CD4-positive, alpha-beta T cell treated with Interleukin-2 at 100 ng/mL for 4 hours (primary cell): ENCODE measurements at regions not wholly inside any gene's neighbourhood (a gene's known extent, or its start where the extent isn't known, plus 50 kb on each side); places are given as distances from the start of the nearest gene placed in this dataset.

Experiments
- DNase-seq: peaks from one replicate; pipeline ENCODE4 v3.0.0-alpha.2; 2020; ENCODE audit warnings: low spot score

DNA sequence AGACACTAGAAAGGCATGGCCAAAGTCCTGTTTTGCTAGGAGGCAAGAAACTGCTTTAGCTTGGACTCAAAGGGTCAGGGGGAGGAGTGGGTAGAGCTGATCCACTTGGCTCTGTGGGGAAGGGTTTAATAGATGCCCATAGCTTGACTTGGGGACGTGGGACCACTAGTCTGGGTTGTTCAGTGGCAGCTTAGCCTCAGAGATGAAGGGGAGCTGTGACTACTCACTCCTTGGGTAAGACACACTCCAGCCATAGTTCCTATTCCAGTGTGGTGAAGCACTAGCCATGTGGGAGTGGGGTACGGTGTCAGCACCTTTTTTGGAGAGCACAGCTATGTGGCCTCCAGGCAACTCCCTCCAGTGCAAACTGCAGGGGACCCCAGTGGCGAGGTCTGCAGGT is 257.3 kb downstream of the TMEM121 start:
- DNase-seq, result no peak

DNA sequence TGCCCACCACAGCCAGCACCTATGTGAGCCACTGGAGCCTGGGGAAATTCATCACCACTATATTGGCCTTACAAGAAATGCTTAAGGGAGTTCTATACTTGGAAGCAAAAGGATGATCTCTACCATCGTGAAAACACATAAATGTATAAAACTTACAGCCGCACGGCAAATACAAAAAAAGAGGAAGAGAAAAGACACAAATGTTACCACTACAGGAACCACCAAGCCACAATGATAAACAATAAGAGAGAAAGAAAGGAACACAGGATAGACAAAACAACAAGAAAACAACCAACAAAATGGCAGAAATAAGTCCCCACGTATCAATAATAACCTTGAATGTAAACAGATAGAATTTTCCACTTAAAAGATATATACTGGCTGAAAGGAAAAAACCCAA is 267.5 kb downstream of the TMEM121 start:
- no peak for DNase-seq

DNA sequence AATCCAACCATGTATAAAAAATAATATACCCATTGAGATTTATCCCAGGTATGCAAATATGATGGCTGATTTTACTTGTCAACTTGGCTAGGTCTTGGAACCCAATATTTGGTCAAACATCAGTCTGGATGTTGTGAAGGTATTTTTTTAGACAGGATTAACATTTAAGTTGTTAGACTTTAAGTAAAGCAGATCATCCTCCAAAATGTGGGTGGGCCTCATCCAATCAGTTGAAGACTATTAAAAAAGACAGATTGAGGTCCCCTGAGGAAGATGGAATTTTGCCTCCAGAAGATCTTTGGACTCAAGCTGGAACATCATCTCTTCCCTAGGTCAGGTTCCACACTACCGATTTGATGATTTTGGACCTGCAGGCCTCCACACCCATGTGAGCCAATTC is 271.2 kb downstream of the TMEM121 start:
- DNase-seq, result no peak

GRCh38 chr14:105805701-105806100 is 279.3 kb downstream of the TMEM121 start:
- no peak for DNase-seq

GRCh38 chr14:105806568-105806967 is 280.2 kb downstream of the TMEM121 start:
- DNase-seq, result no peak

- no peak for DNase-seq
Measured at GRCh38 chr14:105817971-105818711, 291.8 kb downstream of the TMEM121 start.

DNA sequence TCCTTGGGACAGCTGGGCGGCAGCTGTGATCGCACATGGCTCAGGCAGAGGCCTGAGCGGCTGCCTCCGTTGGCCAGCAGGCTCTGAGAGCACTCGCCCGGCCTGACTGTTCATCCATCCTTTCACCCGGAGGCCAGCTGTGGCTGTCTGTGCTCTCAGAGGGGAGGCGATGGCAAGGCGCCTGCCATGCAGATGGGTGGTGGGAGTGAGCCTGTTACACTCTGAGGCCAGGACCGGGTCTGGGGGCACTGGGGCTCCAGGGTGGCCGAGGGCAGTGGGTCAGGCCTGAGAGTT is 292.3 kb downstream of the TMEM121 start:
- DNase-seq, result no peak

- no peak for DNase-seq
Measured at GRCh38 chr14:105830171-105830570, 303.8 kb downstream of the TMEM121 start.

- DNase-seq, result no peak
Measured at GRCh38 chr14:105836160-105836559, 309.8 kb downstream of the TMEM121 start.

DNA sequence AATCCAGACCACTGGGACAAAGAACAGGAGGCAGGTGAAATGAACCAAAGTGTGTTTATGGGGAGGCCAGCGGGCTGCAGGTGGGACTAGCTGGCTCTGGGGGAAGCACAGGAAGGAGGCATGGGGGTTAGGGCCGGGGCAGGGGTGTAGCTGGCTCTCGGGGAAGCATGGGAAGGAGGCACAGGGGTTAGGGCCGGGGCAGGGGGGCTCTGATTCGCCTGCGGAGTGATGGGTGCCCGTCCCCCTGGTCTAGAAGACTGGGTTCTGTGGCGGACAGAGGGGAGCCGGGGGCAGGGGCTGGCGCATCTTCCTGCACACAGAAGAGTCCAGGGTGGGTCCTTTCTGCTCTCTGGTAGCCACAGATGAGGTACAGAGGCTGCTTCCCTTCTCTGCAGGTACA is 310.3 kb downstream of the TMEM121 start:
- no peak for DNase-seq

DNA sequence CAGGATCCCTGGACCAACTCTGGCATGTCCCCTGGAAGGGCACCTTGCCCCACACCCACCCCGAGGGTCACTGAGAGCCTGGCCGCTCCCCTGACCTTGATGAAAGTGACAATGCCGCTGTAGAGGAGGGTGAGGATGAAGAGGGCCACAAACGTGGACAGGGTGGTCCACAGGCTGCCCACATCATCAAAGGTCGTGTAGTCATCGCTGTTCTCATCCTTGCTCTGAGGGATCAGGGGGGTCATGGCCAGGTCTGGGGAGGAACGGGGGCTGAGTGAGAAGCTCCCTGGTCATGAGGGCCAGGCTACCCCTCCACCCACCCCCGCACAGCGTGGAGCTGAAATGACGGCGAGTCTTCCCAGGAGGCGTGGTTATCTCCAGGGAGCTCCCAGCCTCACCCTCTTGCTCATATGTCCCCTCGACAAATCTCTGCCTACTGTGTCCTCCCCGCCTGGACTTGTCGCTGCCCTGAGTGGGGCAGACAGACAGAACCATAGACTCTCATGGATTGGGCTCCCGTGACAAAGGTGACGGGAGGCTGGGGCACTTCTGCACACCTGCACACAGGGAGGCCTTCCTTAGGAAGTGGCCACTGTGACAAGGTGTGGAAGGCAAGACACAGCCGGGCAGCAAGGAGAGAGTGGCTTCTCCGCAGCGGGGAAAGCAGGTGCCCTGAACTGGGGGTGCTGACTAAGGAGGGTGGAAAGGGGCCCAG is 311.1 kb downstream of the TMEM121 start:
- DNase-seq, result no peak

- DNase-seq, result no peak
Measured at GRCh38 chr14:105838107-105838506, 311.7 kb downstream of the TMEM121 start.

DNA sequence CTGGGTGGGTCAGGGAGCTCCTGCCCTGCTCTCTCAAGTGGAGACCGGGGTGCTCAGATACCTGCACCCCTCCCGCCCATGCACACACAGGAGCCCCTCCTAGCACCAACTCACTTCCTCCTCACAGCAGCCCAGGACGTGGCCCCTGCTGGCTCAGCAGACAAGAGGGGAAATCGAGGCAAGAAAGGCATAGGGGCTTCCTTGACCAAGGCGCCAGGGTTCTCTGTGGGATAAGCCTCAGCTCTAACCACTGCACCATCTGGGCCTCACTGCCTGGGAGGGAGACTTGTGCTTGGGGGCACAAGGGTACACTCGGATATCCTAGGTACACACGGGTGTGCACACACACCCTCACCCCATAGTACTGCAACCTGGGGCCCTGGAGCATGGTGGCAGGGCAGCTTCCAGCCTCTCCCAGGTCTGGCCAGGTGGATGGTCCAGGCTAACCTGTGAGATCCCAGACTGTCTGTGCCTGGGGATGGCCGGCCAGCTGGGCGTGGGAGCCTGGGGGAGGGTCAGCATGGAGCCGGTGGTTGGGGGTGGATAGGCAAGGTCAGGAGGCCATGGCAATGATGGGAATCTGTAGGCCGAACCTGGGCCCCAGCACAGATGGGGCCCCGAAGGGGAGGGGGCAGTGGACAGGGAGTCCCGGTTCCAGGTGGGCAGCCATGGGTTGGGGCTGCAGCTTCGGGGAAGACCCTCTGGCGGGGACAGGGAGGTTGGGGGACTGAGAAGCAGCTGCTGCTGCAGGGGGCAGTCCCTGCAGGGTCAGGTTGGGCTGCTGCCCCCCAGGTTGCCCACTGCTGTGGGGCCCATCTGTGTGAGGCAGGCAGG is 312.4 kb downstream of the TMEM121 start:
- DNase-seq, result no peak

DNA sequence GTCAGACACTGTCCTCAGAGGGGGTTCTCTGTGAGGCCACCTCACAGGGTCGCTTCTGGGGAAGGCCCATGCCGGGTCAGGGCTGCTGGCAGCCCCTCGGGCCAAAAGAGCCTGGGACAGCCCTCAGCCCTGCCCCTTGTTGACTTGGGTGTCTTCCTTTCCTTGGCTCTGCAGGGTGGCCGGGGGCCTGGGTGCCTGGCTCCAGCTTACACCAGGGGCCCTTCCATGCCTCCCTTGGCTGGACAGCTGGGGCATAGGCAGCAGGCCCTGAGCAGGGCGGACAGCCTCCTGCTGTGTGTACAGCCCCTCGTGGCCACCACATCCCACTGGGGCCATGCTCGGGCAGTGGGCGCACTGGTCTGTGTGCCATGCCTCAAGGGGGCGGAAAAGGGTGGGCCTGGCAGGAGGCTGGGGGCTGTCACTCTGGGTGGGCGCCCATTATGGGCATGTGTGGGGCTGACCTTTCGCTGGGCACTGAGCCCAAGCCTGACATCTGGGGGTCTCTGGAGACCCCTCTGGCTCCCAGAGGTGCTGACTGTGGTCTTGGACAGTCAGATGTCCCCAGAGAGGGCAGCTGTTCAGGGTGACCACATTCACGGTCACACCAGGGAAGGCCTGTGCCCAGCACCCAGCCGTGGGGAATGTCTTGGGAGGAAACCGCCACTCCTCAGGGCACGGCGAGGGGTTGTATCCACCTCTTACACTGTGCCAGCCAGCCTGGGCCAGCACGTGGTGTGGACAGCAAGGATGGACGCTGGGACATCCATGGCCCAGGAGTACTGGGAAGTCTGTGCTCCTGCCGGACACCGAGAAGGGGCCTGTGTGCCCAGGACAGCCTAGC is 313.3 kb downstream of the TMEM121 start:
- DNase-seq, result no peak

DNA sequence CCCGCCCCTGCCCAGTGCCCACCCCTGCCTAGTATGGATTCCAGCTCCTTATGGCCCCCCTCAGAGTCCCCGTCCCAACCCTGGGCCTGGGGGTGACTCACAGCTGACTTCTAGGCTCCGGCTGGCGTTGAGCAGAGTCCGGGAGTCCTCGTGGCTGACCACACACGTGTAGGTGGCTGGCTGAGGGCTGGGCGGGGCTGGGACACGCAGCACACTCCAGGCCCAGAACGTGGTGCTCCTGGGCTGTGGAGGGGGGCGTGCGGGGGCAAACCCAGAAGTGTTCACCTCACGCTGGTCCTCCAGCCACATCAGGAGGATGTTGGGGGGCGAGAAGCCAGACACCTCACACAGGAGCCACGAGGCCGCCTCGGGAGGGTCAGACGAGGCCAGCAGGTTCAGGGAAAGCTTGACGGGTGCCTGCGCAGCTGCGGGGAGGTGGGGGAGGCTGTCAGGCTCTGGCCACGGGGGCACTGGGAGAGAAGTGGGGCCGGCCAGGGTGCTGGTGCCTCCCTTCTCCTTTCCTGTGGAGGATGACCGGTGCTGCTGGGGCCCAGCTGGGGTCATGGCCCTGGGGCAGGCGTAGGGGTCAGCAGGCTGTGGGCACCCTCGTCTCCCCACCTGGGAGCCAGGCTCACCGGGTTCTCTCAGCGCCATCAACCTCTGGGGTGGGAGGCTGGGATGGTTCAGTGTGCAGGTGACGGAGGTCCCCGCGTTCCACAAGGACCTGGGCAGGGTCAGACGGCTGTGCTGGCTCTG is 314.1 kb downstream of the TMEM121 start:
- DNase-seq, result no peak

DNA sequence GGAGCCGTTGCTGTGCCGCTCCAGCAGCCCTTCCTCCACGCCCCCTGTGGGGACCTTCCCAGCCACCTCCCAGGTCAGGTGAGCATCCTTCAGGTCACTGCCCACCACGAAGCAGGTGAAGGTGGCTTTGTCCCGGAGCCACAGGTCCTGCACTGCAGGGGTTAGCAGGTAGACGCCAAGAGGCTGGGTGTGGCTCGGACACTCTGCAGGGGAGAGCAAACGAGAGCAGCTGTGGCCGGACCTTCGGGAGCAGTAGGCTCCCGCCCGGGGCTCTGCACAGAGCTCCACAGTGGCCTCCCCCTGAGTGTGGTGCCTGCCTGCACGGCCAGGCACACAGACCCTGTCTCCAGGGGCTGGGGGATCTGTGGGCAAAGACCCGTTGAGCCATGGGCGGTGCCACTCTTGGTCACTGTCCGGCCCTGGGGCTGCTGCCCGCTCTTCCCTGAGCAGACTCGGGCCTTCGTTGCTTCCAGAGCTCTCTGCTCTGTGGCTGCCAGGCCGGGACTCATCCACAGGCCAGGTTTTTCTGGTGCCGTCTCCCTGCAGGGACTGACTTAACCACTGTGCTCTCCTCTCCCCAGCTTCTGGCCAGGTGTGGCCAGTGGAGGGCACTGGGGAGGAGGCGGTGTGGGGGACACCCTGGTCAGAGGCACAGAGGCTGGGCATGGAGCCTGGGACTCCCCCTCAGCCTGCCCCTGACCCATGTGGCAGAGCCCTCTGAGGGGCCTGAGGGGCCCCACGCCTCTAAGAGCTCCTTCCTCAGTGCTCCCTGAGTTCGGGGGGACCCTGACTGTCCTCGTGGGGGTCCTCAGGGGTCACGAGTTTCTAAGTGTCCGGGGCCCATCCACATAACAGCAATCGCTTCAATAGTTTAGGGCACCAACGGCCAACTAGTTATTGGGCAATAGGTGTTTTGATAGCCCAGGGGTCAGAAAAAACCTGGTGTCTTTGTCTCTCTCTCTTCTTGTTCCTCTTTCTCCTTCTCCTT is 314.9 kb downstream of the TMEM121 start:
- DNase-seq, result no peak

DNA sequence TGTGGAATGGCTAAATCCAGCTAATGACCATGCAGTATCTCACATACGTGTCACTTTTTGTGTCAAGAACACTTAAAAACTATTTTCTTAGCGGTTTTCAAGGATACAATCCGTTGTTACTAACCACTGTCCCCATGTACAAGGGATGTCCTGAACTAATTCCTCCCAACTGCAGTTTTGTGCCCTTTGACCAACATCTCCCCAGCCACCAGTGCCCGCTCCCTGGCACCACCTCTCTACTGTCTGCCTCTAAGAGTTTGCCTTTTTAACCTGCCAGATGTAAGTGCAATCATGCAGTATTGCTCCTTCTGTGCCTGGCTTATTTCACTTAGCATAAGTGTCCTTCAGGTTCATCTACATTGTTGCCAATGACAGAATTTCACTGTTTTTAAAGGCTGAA is 315.7 kb downstream of the TMEM121 start:
- no peak for DNase-seq

DNA sequence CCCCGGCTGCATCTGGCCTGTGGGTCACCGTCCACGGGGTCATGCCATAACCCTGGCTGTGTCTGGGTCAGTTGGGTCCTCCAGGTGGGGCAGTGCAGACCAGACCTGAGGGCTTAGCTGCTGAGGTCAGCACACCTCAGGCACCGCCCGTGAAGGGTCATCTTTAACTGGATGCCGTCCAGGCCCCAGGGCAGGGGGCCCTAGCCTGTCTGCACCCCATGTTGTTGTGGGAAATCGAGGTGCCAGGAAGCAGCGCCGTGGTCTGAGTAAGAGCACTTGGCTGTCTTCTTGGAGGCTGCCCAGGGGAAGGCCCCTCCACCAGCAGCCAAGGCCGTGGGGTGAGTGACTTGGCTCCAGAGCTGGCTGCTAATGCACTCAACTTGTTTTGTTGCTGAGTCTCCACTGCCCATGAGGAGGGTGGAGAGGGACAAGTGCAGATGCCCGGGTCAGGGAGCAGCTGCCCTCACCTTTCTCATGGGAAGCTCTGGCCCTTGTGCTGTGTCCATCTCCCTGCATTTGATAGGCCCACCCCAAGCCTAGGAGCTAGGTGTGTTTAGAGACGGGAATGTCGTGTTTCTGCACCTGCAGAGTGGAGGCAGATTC is 317.2 kb downstream of the TMEM121 start:
- DNase-seq, result no peak

DNA sequence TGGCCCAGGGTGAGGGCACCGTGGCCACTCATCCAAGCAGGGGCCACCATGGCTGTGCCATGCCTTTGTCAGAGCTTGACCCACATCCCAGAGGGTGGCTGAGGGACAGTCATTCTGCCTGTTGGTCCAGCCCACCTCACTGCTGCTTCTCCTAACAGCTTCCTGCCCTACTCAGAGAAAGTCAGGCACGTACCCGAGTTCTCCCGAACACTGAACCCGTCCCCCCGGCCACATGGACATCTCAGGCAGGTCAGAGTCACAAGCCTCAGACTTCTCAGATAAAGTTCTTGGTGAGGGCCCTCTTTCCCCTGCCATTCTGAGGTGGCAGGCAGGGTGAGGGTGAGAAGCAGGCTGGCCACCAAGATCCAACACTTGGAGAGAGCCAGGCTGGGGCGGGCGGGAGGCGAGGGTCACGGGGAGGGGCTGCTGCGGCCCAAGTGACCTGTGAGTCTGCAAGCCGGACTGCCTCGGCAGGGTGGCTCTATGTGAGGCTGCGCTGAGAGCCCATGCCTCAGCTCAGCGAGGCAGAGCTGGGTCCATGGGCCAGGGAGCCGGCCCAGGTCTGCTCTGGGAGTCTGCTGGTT is 317.8 kb downstream of the TMEM121 start:
- no peak for DNase-seq
